ENCODE measurements at regions not wholly inside any gene's neighbourhood (a gene's known extent, or its start where the extent isn't known, plus 50 kb on each side); places are given as distances from the start of the nearest gene placed in this dataset.

- Histone ChIP-seq H2AFZ (replicated peaks; ENCODE audit: low read length, poor library complexity) (no peak overlapping the region), H3K9me1 (ENCODE audit: insufficient read depth, low read length) (no peaks in the 10 kb centered on the region), H3K14ac (replicated peaks; ENCODE audit: low read depth, low read length) (no peak overlapping the region), H3K4me2 (ENCODE audit: low read depth, low read length) (no peak overlapping the region), H4K20me1 (ENCODE audit: insufficient read depth, low read length) (no peaks in the 10 kb centered on the region), H2BK120ac (ENCODE audit: low read depth, low read length) (no peak overlapping the region), H2BK20ac (ENCODE audit: low read depth, low read length) (no peak overlapping the region), H2AK9ac (replicated peaks; ENCODE audit: low read depth, low read length, poor library complexity) (no peak overlapping the region), H3K4me1 (ENCODE audit: control insufficient read depth, insufficient read depth, low read length) (no peaks in the 10 kb centered on the region), H3K18ac (ENCODE audit: low read depth, low read length) (no peak overlapping the region), H3K9ac (ENCODE audit: low read depth, low read length) (no peak overlapping the region), H3K23ac (ENCODE audit: low read depth, low read length) (no peak overlapping the region), H3K4me3 (ENCODE audit: insufficient read depth, low read depth, low read length) (no peak overlapping the region), H3K27ac (ENCODE audit: insufficient read depth, low read length) (no peak overlapping the region), H3K36me3 (ENCODE audit: control insufficient read depth, insufficient read depth, low read length) (no peaks in the 10 kb centered on the region), H2BK5ac (ENCODE audit: low read depth, low read length, poor library complexity, severe bottlenecking) (no peak overlapping the region), H4K8ac (ENCODE audit: low read depth in 2 of 2, low read length in 2 of 2) (no peak overlapping the region), H3K79me1 (ENCODE audit: low read depth in 1 of 2, low read length in 2 of 2) (no peaks in the 10 kb centered on the region), H4K91ac (ENCODE audit: insufficient read depth, low read depth, low read length) (no peak overlapping the region), H3K9me3 (ENCODE audit: control insufficient read depth, insufficient read depth, low read length) (no peaks in the 10 kb centered on the region), H2BK15ac (ENCODE audit: low read depth, low read length) (no peak overlapping the region), H3K27me3 (ENCODE audit: control insufficient read depth, insufficient read depth, low read length) (peaks cover 23% of the 10 kb centered on the region), H3K4ac (ENCODE audit: low read depth, low read length) (no peak overlapping the region), H3K56ac (ENCODE audit: extremely low read depth, insufficient read depth, low read length) (no peak overlapping the region), H4K5ac (ENCODE audit: low read depth, low read length) (no peak overlapping the region), H2AK5ac (ENCODE audit: low read depth, low read length) (no peak overlapping the region)
- POLR2A ChIA-PET (ENCODE audit: unreplicated experiment) = no interaction called here
- in situ Hi-C loops (cut with MboI; ENCODE audit: low sequenced_read_pairs) = no loop called here
- BruUV-seq (replicated peaks) = no TSS peak
- CTCF ChIA-PET = no interaction called here
- intact Hi-C loops (cut with micrococcal nuclease) = no loop called here
- WGBS, 2 experiments (ENCODE audit: extremely low coverage in 2 of 2, insufficient read length in 1 of 2) = no CpG with 5 or more reads among the region's 9 CpGs
- TF ChIP-seq MAFK (IDR thresholded peaks at IDR 0.05; ENCODE audit: low read depth, low read length) (no peak), SMC3 (IDR thresholded peaks at IDR 0.05; ENCODE audit: low read depth, low read length) (no peak), BHLHE40 (IDR thresholded peaks at IDR 0.05; ENCODE audit: low read depth, low read length) (no peak), POLR2A (IDR thresholded peaks at IDR 0.05; ENCODE audit: low read depth, low read length) (no peak), NFE2L2 (IDR thresholded peaks at IDR 0.05; ENCODE audit: low read depth, low read length) (no peak), CHD1 (IDR thresholded peaks at IDR 0.05; ENCODE audit: low read depth, low read length) (no peak), RFX5 (IDR thresholded peaks at IDR 0.05; ENCODE audit: low read depth, low read length) (no peak), ELK1 (IDR thresholded peaks at IDR 0.05; ENCODE audit: borderline replicate concordance, low read depth, low read length) (no peak), MAZ (IDR thresholded peaks at IDR 0.05; ENCODE audit: borderline replicate concordance, low read depth, low read length) (no peak), RCOR1 (IDR thresholded peaks at IDR 0.05; ENCODE audit: insufficient replicate concordance, low read length) (no peak), CTCF (conservative IDR thresholded peaks at IDR 0.05; ENCODE audit: low read depth, low read length) (no peak), RAD21 (IDR thresholded peaks at IDR 0.05; ENCODE audit: low read length) (no peak), FOS (IDR thresholded peaks at IDR 0.05; ENCODE audit: low read depth, low read length) (no peak), MXI1 (IDR thresholded peaks at IDR 0.05; ENCODE audit: borderline replicate concordance, low read depth, low read length) (no peak)
- TF ChIP-seq, protein P1, sequence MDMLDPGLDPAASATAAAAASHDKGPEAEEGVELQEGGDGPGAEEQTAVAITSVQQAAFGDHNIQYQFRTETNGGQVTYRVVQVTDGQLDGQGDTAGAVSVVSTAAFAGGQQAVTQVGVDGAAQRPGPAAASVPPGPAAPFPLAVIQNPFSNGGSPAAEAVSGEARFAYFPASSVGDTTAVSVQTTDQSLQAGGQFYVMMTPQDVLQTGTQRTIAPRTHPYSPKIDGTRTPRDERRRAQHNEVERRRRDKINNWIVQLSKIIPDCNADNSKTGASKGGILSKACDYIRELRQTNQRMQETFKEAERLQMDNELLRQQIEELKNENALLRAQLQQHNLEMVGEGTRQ (IDR thresholded peaks at IDR 0.05; ENCODE audit: low read depth, low read length) = no peak
- no peak for ATAC-seq (ENCODE audit: low read depth)
- dilution Hi-C loops (cut with HindIII; ENCODE audit: low sequenced_read_pairs, unreplicated experiment) = no loop called here
- DNase-seq = no peak
Measured at GRCh38 chr10:109457302-109457638, 466.0 kb downstream of the XPNPEP1 start.

All from IMR-90 (cell line).